HCEC 1CT (cell line): ENCODE measurements at regions not wholly inside any gene's neighbourhood (a gene's known extent, or its start where the extent isn't known, plus 50 kb on each side); places are given as distances from the start of the nearest gene placed in this dataset.

Source experiments
- DNase-seq: peaks from one replicate; pipeline ENCODE4 v3.0.0-alpha.2; 2017

- no peak for DNase-seq
Observed at GRCh38 chr14:42011221-42011620, 404.5 kb downstream of the LRFN5 start.

GRCh38 chr14:42004321-42004720 lies 397.6 kb downstream of the LRFN5 start:
- no peak for DNase-seq

- DNase-seq: no peak
Observed at GRCh38 chr14:42002141-42002540, 395.5 kb downstream of the LRFN5 start.

- no peak for DNase-seq
Observed at GRCh38 chr14:42001431-42001830, 394.8 kb downstream of the LRFN5 start.

- DNase-seq: no peak
Observed at GRCh38 chr14:42000450-42000849, 393.8 kb downstream of the LRFN5 start.

- DNase-seq: no peak
Observed at GRCh38 chr14:41993687-41994086, 387.0 kb downstream of the LRFN5 start.

- DNase-seq: no peak
Observed at GRCh38 chr14:41986700-41987099, 380.0 kb downstream of the LRFN5 start.

- DNase-seq: no peak
Observed at GRCh38 chr14:41986083-41986645, 379.5 kb downstream of the LRFN5 start.

- no peak for DNase-seq
Observed at GRCh38 chr14:41973178-41973577, 366.5 kb downstream of the LRFN5 start.

- no peak for DNase-seq
Observed at GRCh38 chr14:41972531-41972930, 365.9 kb downstream of the LRFN5 start.

GRCh38 chr14:41960281-41960680 lies 353.6 kb downstream of the LRFN5 start:
- DNase-seq: no peak

- no peak for DNase-seq
Observed at GRCh38 chr14:41957459-41957858, 350.8 kb downstream of the LRFN5 start.
